ENCODE measurements at regions not wholly inside any gene's neighbourhood (a gene's known extent, or its start where the extent isn't known, plus 50 kb on each side); places are given as distances from the start of the nearest gene placed in this dataset.

DNA sequence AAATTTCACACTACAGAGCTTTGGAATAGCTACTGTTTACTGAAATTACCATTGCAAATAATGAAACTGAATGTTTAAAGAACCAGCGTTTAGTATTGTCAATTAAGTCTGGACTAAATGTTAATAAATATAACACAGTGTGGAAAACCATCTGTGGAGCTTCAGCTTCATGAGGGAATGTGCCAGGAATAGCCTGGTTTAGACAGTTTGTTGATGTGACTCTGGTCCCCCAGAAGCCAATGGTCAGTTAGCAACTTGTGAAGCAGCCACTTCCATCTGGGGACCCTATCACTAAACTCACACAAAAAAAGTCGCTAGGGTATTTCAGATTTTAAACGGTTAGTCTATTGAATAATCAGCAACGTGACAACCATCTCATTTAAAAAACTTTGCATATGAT lies 207.8 kb downstream of the RAMP3 start:
- no peak for TF ChIP-seq CTCF (IDR thresholded peaks at IDR 0.05; ENCODE audit: borderline replicate concordance, insufficient read depth, low read depth, low read length)
- H3K4me3 ChIP-seq (ENCODE audit: low read depth, low read length) = no peak overlapping the region

DNA sequence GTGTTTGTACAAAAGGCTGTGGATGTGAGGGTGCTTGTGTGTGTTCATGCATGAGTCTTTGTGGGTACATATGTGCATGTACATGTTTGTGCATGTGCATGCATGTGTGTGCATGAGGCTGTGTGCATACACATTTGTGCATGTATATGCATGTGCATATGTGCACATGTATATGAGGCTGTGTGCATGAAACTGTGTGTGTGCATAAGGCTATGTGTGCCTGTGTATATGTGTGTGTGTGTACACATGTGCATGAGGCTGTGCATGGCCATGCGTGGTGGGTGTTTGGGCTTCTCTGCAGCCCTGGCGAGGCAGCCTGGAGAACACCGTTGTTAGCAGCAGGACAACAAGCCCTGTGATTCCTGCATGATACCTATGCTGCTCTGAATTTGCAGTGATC lies 207.7 kb upstream of the ADCY1 start:
- TF ChIP-seq CTCF (IDR thresholded peaks at IDR 0.05; ENCODE audit: borderline replicate concordance, insufficient read depth, low read depth, low read length) = no peak
- H3K4me3 ChIP-seq (ENCODE audit: low read depth, low read length) = no peak overlapping the region

DNA sequence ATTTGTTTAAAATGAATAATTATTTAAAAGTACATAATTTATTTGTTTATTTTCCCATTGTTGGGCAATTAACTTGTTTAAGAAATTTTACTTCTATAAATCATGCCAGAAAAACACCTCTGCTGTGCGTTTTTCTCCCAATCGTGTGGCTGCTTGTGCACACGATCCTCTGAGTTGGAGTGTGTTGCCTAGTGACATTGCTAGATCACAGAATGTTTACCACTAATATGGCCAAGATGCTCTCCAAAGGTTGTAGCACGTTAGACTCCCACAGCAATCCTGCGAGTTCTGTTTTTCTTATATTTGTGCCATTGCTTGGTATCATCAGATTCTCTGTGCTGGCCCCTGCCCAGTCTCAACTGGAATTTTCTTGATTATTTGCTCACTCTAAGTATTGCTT lies 207.1 kb upstream of the ADCY1 start:
- H3K4me3 ChIP-seq (ENCODE audit: low read depth, low read length) = no peak overlapping the region
- no peak for TF ChIP-seq CTCF (IDR thresholded peaks at IDR 0.05; ENCODE audit: borderline replicate concordance, insufficient read depth, low read depth, low read length)

- no peak overlapping the region for H3K4me3 ChIP-seq (ENCODE audit: low read depth, low read length)
- TF ChIP-seq CTCF (IDR thresholded peaks at IDR 0.05; ENCODE audit: borderline replicate concordance, insufficient read depth, low read depth, low read length) = no peak
Observed at GRCh38 chr7:45368129-45368807, 205.9 kb upstream of the ADCY1 start.

GRCh38 chr7:45384499-45384898 lies 189.7 kb upstream of the ADCY1 start:
- H3K4me3 ChIP-seq (ENCODE audit: low read depth, low read length) = no peak overlapping the region
- no peak for TF ChIP-seq CTCF (IDR thresholded peaks at IDR 0.05; ENCODE audit: borderline replicate concordance, insufficient read depth, low read depth, low read length)

DNA sequence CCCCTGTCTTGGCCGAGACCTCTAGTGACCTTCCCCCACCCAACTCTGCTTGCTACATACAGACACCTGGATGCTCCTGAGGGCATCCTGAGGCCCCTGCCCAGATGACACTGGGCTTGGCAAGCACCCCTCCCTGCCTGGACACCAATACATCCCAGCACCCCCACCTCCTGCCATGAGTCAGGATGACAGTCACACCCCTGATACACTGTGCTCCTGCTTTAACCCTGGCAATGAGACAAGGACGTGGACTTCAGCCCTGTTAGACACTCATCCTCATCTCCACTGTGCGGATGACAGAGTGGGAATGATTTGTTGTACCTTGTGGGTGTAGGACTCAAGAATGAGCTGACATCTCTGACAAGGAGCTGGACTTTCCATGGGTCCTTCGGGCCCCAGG lies 186.3 kb upstream of the ADCY1 start:
- TF ChIP-seq CTCF (IDR thresholded peaks at IDR 0.05; ENCODE audit: borderline replicate concordance, insufficient read depth, low read depth, low read length) = no peak
- no peak overlapping the region for H3K4me3 ChIP-seq (ENCODE audit: low read depth, low read length)

DNA sequence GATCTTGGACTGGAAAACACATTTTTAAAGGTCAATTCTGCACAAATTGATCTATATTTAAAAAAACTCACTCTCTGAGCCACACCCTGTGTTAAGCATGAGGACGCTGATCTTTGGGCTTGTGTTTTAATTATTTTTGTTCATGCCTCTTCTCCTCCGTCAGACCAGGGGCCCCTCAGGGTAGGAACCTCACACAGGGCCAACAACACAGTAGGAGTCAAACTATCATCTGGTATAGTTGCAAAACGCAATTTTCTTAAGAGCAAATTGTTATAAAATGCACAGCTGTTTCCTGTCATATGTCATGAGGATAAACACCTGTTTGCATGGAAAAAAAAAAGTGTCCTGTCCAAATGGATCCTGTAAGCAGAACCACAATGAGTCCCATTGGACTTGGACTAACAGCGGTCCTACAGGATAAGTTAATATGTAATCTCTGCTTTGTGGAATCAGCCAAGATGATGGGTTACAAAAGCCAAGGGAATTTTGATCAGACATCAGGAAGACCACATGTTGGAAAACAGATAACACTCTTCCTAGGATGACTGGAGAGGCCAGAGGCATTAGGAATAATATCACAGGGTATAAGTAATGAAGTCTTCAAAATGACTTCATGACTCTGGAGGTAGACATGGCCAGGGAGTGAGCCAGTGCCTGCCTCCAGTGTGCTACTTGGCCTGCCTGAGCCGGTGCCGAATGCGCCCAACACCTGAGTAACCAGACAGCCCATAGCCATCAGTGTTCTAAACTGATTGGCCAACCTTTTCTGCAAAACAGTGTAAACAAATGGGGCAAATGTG lies 184.9 kb upstream of the ADCY1 start:
- TF ChIP-seq CTCF (IDR thresholded peaks at IDR 0.05; ENCODE audit: borderline replicate concordance, insufficient read depth, low read depth, low read length) = no peak
- H3K4me3 ChIP-seq (ENCODE audit: low read depth, low read length) = no peak overlapping the region
